Tibial nerve (tissue), 4 donors: ENCODE measurements at regions not wholly inside any gene's neighbourhood (a gene's known extent, or its start where the extent isn't known, plus 50 kb on each side); places are given as distances from the start of the nearest gene placed in this dataset.

Experiments
- DNase-seq, 2 donors: peaks; one replicate each; pipeline ENCODE4 v3.0.0-alpha.2; 2019; ENCODE audit warnings: low spot score in 2 of 2
- H3K27ac ChIP-seq, 4 donors: fragments of 200-600 bp; sonication (generic) in 3 of 4; one replicate each; pipeline ENCODE4 v1.5.1; 2017 to 2019; ENCODE audit warnings: mild to moderate bottlenecking in 1 of 4
- H3K27me3 ChIP-seq, 2 donors: fragments of 200-600 bp; sonication (generic) in 1 of 2; one replicate each; pipeline versions ENCODE4 v1.5.1 to v1.6.0; 2017 to 2019
- H3K36me3 ChIP-seq, 3 donors: fragments of 200-600 bp; sonication (generic); one replicate each; pipeline ENCODE4 v1.5.1; 2018 to 2019
- H3K4me1 ChIP-seq, 4 donors: fragments of 200-600 bp; sonication (generic) in 3 of 4; one replicate each; pipeline ENCODE4 v1.5.1; 2017 to 2019
- H3K4me3 ChIP-seq, 4 donors: fragments of 200-600 bp; sonication (generic) in 3 of 4; one replicate each; pipeline ENCODE4 v1.5.1; 2017 to 2019; ENCODE audit warnings: mild to moderate bottlenecking in 1 of 4, moderate library complexity in 1 of 4
- H3K9me3 ChIP-seq, 4 donors: fragments of 200-600 bp; sonication (generic) in 3 of 4; one replicate each; pipeline ENCODE4 v1.5.1; 2017 to 2019
- EP300 ChIP-seq, 2 donors: sonication (generic); formaldehyde crosslinking; IDR thresholded peaks; one replicate each; pipeline ENCODE4 v1.6.1; 2017; ENCODE audit warnings: antibody characterized with exemption in 2 of 2, mild to moderate bottlenecking in 1 of 2
- POLR2A ChIP-seq, 2 donors: fragments of 450-650 bp; IDR thresholded peaks; one replicate each; pipeline ENCODE4 v1.6.1; 2017; ENCODE audit warnings: antibody characterized with exemption in 2 of 2, mild to moderate bottlenecking in 2 of 2, moderate library complexity in 2 of 2
- WGBS, 2 donors: methylation state at CpG; one replicate each; pipeline ENCODE4 v1.1.5; 2018; 5-methylcytosine and 5-hydroxymethylcytosine counted together
- TF ChIP-seq, protein P1 (sequence below), 5 experiments: fragments of 200-600 bp in 3 of 5; fragments of 450-650 bp in 2 of 5; sonication (generic) in 3 of 5; IDR thresholded peaks; one replicate each; pipeline ENCODE4 v1.5.1; 2016 to 2019; ENCODE audit warnings: antibody characterized with exemption in 5 of 5, mild to moderate bottlenecking in 3 of 5, moderate library complexity in 2 of 5

DNA sequence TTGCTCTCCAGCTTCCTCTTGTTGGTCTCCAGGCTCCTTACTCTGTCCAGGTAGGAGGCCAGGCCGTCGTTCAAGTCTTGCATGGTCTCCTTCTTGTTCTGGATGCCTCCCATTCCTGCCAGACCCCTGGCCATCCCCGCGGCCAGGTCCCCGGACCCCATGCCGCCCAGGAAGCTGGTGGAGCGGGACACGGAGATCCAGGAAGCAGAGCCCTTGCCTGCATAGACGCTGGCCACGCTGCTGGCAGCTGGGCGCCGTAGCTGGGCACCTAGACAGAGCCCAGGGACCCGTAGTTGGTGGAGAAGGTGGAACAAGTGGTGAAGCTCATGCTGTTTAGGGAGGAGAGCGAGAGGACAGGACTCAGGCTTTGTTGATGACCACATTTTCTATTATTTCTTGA is 1584.0 kb upstream of the ACO1 start:
- Histone ChIP-seq H3K9me3 (no peaks in the 10 kb centered on the region), H3K36me3 (no peaks in the 10 kb centered on the region), H3K27me3 (no peaks in the 10 kb centered on the region), H3K4me1 (no peaks in the 10 kb centered on the region), H3K4me3 (no peak overlapping the region), H3K27ac (no peak overlapping the region)
- TF ChIP-seq POLR2A (IDR thresholded peaks at IDR 0.05) (no peak), EP300 (IDR thresholded peaks at IDR 0.05) (no peak)
- TF ChIP-seq, protein P1, sequence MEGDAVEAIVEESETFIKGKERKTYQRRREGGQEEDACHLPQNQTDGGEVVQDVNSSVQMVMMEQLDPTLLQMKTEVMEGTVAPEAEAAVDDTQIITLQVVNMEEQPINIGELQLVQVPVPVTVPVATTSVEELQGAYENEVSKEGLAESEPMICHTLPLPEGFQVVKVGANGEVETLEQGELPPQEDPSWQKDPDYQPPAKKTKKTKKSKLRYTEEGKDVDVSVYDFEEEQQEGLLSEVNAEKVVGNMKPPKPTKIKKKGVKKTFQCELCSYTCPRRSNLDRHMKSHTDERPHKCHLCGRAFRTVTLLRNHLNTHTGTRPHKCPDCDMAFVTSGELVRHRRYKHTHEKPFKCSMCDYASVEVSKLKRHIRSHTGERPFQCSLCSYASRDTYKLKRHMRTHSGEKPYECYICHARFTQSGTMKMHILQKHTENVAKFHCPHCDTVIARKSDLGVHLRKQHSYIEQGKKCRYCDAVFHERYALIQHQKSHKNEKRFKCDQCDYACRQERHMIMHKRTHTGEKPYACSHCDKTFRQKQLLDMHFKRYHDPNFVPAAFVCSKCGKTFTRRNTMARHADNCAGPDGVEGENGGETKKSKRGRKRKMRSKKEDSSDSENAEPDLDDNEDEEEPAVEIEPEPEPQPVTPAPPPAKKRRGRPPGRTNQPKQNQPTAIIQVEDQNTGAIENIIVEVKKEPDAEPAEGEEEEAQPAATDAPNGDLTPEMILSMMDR (IDR thresholded peaks at IDR 0.05) = no peak
- WGBS, 2 donors = 93 to 96% methylated on average over 11 to 13 of the region's 14 CpGs
- DNase-seq = no peak

- Histone ChIP-seq H3K27me3 (no peaks in the 10 kb centered on the region), H3K9me3 (no peaks in the 10 kb centered on the region), H3K4me3 (no peak overlapping the region), H3K27ac (no peak overlapping the region), H3K4me1 (no peaks in the 10 kb centered on the region), H3K36me3 (no peaks in the 10 kb centered on the region)
- TF ChIP-seq POLR2A (IDR thresholded peaks at IDR 0.05) (no peak), EP300 (IDR thresholded peaks at IDR 0.05) (no peak)
- TF ChIP-seq, protein P1 (IDR thresholded peaks at IDR 0.05) = no peak
- WGBS, 2 donors = 63 to 78% methylated on average over 1 of the region's 1 CpG
- DNase-seq = no peak
These were observed 1571.6 kb upstream of the ACO1 start for GRCh38 chr9:30812821-30813220.

DNA sequence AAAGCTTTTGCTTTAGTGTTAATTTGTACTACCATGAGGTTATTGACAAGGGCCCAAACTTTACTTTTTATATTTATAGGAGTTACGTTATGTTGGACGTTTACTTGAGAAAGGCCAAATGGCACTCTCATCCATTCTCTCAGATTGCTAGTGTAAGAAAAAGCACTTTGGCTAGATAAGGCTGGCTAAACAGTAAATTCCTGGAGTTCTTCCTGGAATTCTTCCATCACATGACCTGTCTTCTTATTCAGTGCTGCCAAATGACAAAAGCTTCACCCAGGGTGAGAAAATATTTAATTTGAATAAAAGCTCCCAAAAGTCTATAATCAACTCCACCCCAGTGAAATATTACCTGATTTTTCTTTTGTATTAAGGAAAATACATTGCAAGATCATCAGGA is 1568.9 kb upstream of the ACO1 start:
- DNase-seq = no peak
- no peaks in the 10 kb centered on the region for H3K27me3 ChIP-seq
- TF ChIP-seq EP300 (IDR thresholded peaks at IDR 0.05) = no peak
- TF ChIP-seq, protein P1 (IDR thresholded peaks at IDR 0.05) = no peak
- TF ChIP-seq POLR2A (IDR thresholded peaks at IDR 0.05) = no peak
- no peak overlapping the region for H3K27ac ChIP-seq
- no peaks in the 10 kb centered on the region for H3K9me3 ChIP-seq
- no peaks in the 10 kb centered on the region for H3K4me1 ChIP-seq
- no peak overlapping the region for H3K4me3 ChIP-seq
- 24 to 30% methylated on average over 2 of the region's 2 CpGs for WGBS, 2 donors
- H3K36me3 ChIP-seq = no peaks in the 10 kb centered on the region

DNA sequence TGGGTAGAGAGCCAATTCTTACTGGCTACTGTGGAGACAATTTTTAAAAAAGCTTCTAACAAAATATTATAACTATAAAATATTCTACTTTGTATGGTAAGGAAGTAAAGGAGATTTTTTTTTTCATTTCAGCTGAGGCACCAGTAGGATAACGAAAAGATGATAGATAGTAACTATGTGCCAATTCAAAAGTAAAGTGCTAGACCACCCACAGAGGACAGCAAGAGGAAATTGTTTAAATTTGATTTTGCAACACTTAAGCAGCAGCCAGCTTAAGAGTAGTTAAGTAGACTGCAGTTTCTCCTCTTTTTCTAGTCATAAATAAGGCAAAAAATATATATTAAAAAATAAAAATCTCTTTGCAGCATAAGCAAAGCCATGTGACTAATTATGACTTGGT is 1539.3 kb upstream of the ACO1 start:
- Histone ChIP-seq H3K27me3 (no peaks in the 10 kb centered on the region), H3K4me1 (peaks cover 0 to 3% (median 0%) of the 10 kb centered on the region in 4 donors), H3K9me3 (no peaks in the 10 kb centered on the region), H3K4me3 (no peak overlapping the region), H3K27ac (no peak overlapping the region), H3K36me3 (no peaks in the 10 kb centered on the region)
- DNase-seq = no peak
- TF ChIP-seq POLR2A (IDR thresholded peaks at IDR 0.05) (no peak), EP300 (IDR thresholded peaks at IDR 0.05) (no peak)
- TF ChIP-seq, protein P1 (IDR thresholded peaks at IDR 0.05) = no peak
- 58 to 61% methylated on average over 1 of the region's 1 CpG for WGBS, 2 donors

DNA sequence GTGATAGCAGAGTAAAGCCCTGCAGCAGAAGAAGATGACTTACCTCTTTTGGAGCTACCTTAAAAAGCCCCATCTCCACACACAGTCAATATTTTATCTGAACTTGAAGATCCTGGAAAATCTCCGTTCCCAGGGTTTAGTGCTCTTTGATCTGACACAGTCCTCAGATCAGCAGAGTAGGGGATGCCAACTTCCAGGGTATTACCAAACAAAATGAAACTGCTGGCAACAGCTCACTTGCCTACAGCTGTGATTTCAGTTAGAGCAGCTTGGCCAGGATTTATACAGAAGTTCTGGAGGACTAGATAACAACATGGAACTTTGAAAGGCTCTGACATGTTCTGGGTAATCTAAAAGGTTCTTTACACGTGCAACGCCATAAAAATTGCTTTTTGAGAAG is 1537.8 kb upstream of the ACO1 start:
- H3K4me3 ChIP-seq = no peak overlapping the region
- H3K4me1 ChIP-seq = peaks cover 0 to 3% (median 0%) of the 10 kb centered on the region in 4 donors
- WGBS, 2 donors = 49 to 62% methylated on average over 3 of the region's 3 CpGs
- TF ChIP-seq EP300 (IDR thresholded peaks at IDR 0.05) (no peak), POLR2A (IDR thresholded peaks at IDR 0.05) (no peak)
- TF ChIP-seq, protein P1 (IDR thresholded peaks at IDR 0.05) = no peak
- H3K9me3 ChIP-seq = peaks cover 0 to 3% (median 0%) of the 10 kb centered on the region in 4 donors
- no peaks in the 10 kb centered on the region for H3K27me3 ChIP-seq
- no peak for DNase-seq
- no peak overlapping the region for H3K27ac ChIP-seq
- H3K36me3 ChIP-seq = no peaks in the 10 kb centered on the region
